GM11168 (cell line): ENCODE measurements at regions not wholly inside any gene's neighbourhood (a gene's known extent, or its start where the extent isn't known, plus 50 kb on each side); places are given as distances from the start of the nearest gene placed in this dataset.
"Not testable (repeated sequence)": the region's sequence is repeated elsewhere in the genome, so short reads cannot be mapped to it uniquely, and the experiment has no call there.

Source experiments
- in situ Hi-C: fragments of 300-500 bp; cut with MboI; formaldehyde crosslinking; loops from one replicate; pipeline ENCODE4 v1.12.0; 2022; ENCODE audit warnings: low sequenced_read_pairs; ENCODE audit not compliant: unreplicated experiment

DNA sequence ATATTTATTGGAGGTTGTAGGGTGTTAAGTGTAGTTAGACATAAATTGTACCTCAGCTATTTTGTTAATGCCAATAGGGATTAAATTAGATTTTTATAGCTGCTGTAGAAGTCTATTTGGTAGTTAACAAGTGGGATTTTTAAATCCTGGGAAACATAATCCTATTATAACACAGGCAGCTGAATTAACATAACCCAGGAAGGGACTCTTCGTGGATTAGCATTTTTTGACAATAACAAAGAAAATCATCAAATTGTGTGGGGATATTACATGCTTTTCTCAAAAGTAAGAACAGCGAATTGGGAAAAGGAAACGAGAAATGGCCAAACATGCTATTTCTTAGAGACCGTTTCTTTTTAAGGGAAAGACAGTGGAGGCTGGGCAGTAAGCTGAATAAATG, 172.8 kb downstream of the ZIC5 start:
- in situ Hi-C loops, result no loop called here

GRCh38 chr13:99797691-99798090, 173.9 kb downstream of the ZIC5 start:
- in situ Hi-C loops, result no loop called here

DNA sequence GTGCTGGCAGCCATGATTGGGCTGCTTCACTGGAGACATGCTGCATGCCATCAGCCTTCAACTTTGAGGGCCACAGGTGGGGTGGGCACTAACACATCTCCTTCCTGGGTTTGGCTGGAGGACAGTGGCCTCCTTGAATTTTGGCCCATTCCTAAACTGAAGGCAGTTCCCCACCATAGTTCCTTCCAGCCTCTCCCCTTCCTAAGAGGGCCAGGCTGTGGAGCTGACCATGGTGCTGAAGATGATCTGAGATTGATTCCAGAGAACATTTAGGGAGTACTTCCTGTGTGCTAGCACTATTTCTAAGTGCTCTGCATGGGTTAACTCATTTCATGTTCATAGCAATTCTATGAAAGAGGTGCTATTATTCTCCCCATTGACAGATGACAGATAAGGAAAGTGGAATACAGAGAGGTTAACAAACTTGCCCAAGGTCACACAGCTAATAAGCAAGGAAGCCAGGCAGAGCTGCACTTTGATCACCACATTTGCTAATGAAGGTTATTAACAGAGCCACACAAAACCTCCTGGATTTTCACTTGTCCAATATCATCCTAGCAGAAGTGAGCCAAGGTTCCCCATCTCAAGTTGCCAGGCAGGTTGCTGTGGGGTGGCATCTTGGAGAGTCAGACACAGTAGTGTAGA, 175.3 kb downstream of the ZIC5 start:
- in situ Hi-C loops, result no loop called here

DNA sequence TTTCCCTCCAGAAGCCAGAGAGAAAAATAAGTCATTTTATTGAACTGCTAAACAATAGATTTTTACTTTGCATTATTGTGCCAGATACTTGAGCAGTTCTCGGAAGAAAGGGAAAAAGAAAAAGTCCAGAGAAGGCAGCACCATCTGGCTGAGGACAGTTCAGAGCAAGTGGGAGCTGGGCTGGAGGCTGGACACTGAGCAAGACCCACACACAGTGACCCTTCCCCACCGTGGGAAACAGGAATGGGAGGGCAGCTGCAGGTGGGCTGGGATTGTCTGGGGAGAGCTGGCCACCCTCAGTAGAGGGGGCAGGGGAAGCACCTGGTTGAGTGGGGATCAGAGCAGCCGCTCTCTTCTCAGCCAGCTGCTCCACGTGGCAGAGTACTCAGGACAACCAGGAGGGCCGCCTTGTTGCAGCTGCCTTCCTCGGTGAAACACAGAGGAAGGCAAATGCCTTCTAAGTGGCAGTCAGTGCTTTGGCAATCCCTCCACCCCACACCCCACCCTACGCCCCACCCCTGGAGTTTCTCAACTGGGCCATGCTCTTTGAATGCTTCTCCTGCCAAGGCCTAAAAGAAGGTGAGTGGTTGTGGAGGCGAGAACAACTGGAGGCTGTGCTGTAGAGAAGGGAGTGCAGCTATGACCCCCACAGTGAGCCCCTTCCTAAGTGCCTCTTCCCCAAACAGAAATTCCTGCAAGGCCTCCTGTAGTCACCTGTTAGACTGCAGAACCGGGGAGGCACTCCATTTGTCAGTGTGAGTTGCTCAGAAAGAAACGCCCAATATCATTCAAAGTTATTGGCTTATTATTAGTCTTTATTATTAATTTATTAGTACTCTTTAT, 179.3 kb downstream of the ZIC5 start:
- in situ Hi-C loops, result no loop called here

GRCh38 chr13:99782669-99783068, 188.9 kb downstream of the ZIC5 start:
- in situ Hi-C loops, result no loop called here

DNA sequence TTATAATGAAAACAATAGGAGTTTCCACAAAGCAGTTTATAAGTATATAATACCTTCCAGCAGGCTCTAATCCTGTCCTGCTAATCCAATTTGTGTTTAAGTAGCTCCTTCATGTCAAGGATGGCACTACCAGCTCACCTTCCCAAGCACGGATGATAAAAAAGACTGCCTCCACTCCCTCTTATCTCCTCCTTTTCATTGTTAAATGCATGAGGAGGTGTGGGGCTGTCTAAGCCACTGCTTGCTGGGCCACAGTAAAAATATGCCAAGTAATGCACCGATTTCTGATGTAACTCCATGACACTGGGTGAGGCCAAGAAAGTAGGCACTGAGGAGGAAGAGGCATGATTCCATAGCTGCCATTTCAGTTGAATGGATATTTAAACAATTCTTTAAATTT, 193.1 kb downstream of the ZIC5 start:
- in situ Hi-C loops, result no loop called here

DNA sequence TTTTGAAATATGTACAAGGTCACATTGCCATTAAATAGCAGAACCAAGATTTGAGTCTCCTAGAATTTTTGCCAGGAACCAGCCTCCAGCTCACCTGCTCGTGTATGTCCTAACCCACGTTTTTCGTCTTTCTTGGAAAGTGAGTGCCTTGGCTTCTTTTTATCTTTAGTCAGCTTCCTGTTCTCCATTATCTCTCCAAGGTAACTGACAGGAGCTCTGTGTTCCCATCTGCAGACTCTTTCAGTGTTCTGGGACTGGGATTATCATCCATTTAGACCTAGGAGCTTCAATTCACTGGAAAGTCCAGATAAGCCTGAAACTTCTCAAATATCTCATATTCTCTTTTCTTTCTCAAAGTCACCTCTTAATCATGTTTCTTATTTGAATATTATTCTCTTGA, 193.7 kb downstream of the ZIC5 start:
- in situ Hi-C loops, result no loop called here

- in situ Hi-C loops, result no loop called here
Measured at GRCh38 chr13:99774644-99775043, 196.9 kb downstream of the ZIC5 start.

GRCh38 chr13:99768986-99769385, 202.6 kb downstream of the ZIC5 start:
- in situ Hi-C loops, result no loop called here

DNA sequence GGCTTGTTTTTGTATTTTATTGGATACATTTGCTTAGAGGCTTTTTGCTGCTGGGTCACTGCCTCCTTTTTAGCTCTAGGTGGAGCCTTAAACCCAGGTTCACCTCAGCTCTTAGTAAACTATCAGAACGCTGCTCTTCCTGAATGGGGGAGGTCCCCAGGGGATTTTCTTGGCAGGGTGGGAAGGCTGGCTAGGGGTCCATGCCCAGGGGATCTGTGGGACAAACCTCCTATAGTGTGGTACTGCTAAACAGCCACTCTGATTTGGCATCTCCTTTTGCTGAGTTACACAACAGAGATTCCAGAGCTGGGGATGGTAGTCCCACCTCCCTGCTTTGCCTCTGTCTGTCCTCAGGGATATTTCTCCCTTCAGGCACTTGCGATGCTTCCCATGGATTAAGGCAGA, 204.9 kb downstream of the ZIC5 start:
- in situ Hi-C loops, result no loop called here

- in situ Hi-C loops, result no loop called here
Measured at GRCh38 chr13:99765869-99766268, 205.7 kb downstream of the ZIC5 start.

DNA sequence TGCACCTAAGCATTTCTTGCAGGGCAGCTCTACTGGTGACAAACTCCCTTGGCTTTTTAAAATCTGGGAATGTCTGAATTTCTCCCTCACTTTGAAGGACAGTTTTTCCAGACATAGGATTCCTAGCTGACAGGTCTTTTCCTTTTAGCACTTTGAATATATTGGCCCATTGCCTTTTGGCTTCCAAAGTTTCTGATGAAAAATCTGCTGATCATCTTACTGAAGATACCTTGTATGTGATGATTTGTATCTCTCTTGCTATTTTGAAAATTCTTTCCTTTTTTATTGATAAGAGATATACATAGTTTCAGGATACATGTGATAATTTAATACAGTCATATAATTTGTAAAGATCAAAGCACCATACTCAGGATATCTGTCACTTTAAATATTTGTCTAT, 211.1 kb downstream of the ZIC5 start:
- in situ Hi-C loops, result no loop called here

DNA sequence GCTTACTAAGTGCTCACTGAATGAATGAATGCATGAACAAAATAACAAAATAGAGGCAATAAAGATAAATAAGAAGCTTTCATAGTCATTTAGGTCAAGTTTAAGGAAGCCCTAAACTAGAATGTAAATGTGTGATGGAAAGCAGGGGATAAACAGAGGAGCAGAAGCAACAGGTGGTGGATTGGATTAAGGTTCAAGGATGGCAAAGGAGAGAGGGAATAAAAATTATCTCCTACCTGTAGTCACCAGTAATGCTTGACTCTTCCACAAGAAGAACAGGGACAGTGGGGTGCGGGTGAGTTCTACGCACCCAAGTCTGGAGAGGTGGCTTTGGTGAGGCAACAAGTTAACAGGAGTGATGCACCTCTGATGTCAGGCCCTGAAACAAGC, 212.4 kb downstream of the ZIC5 start:
- in situ Hi-C loops, result no loop called here

GRCh38 chr13:99758460-99759162, 213.0 kb downstream of the ZIC5 start:
- in situ Hi-C loops, result no loop called here

DNA sequence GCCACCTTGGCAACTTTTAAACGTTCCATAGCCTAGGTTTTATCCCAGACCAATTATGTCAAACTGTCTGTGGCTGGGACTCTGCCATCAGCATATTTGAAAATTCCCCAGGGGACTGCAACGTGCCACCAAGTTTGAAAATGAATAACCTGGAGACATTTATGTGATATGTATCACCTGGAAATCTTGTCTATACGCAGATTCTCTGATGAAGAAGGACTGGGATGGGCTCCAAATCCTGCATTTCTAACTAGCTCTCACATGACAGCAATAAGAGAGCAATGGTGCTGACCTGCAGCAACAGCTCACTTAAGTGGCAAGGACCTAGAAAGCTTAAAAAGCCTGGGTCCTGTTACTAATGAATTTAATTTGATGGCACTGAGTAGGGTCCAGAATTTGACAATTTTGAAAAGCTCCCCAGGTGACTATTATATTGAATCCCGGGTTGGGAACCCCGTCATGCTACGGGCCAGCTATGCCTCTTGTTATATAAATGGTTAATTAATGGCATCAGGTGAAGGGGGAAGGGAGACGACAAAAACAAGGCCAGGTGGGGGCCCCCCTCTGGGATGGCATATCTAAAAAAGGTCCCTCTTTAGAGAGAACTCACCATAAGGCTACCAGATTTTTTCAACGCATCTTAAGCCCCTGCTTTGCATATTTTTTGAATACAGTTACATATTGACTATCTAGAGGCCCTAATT, 213.7 kb downstream of the ZIC5 start:
- in situ Hi-C loops, result no loop called here

- in situ Hi-C loops, result no loop called here
Measured at GRCh38 chr13:99756281-99756680, 215.3 kb downstream of the ZIC5 start.

GRCh38 chr13:99754750-99755149, 216.8 kb downstream of the ZIC5 start:
- in situ Hi-C loops, result not testable (repeated sequence)

GRCh38 chr13:99752373-99752772, 219.2 kb downstream of the ZIC5 start:
- in situ Hi-C loops, result no loop called here

DNA sequence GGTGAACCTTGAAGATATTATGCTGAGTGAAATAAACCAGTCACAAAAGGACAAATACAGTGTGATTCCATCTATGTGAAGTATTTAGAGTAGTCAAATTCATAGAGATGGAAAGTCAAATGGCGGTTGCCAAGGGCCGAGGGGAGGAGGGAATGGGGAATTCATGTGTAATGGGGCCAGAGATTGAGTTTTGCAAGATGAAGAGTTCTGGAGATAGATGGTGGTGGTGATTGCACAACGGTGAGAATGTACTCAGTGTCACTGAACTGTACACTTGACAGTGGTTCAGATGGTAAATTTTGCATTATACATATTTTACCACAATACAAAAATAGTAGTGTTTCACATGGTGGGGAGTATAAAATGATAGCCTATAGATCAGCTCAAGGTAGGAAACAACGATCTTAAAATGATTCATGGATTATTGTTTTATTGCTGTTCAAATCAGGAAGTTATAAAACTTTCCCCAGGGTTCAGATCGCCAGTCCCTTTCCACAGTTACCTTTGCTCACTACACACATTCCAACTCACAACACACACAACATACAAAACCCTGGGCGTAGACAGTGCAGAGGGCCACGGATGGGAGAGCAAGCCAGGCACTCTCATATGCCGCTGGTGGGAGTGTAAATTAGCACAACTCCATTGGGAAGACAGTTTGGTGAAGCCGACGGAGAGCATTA, 219.9 kb downstream of the ZIC5 start:
- in situ Hi-C loops, result no loop called here

- in situ Hi-C loops, result no loop called here
Measured at GRCh38 chr13:99750951-99751350, 220.6 kb downstream of the ZIC5 start.
